A549 (cell line): ENCODE measurements at regions not wholly inside any gene's neighbourhood (a gene's known extent, or its start where the extent isn't known, plus 50 kb on each side); places are given as distances from the start of the nearest gene placed in this dataset.

Source experiments
- ATAC-seq, 2 experiments: fragments of 200-7000 bp in 1 of 2; fragments of >200 bp in 1 of 2; cut with Nextera tagmentation in 1 of 2; cut with Tn5 transposase in 1 of 2; 3 replicates each; pipeline versions ENCODE4 v1.8.0 to v1.9.1; 2018 to 2020; ENCODE audit warnings: mild to moderate bottlenecking in 1 of 2, moderate library complexity in 1 of 2
- CTCF ChIA-PET: fragments of 300-600 bp; sonication (Branson Sonifier 250); formaldehyde crosslinking; extraction: SDS; loops from one replicate; lab custom pipeline; 2021; ENCODE audit warnings: antibody characterized with exemption, inconsistent platforms; lab: Yijun Ruan, JAX
- POLR2A ChIA-PET: fragments of 350-600 bp; formaldehyde crosslinking; extraction: SDS; loops from one replicate; lab custom pipeline; 2021; ENCODE audit warnings: antibody characterized with exemption, inconsistent platforms; lab: Yijun Ruan, JAX
- DNase-seq, 2 experiments: peaks; one replicate each; pipeline versions ENCODE4 v3.0.0 to v3.0.0-alpha.2; 2011 to 2016; ENCODE audit warnings: low read depth in 1 of 2, low spot score in 1 of 2
- FAIRE-seq: peaks from 2 replicates; lab custom pipeline; 2011; peaks lifted over from hg19 to GRCh38; lab: Jason Lieb, UNC
- H3K27ac ChIP-seq, 2 experiments: fragments of >200 bp; sonication (Bioruptor Twin); formaldehyde crosslinking; 3 replicates each; pipeline ENCODE4 v1.5.1; 2016 to 2017
- H3K4me1 ChIP-seq: fragments of >200 bp; sonication (Bioruptor Twin); formaldehyde crosslinking; 3 replicates; pipeline ENCODE4 v1.6.1; 2016
- H3K4me2 ChIP-seq: fragments of >200 bp; sonication (Bioruptor Twin); formaldehyde crosslinking; 3 replicates; pipeline ENCODE4 v1.6.1; 2016
- H3K4me3 ChIP-seq: fragments of >200 bp; sonication (Bioruptor Twin); formaldehyde crosslinking; 3 replicates; pipeline ENCODE4 v1.5.1; 2016
- H3K9me3 ChIP-seq: fragments of >200 bp; sonication (Bioruptor Twin); formaldehyde crosslinking; 3 replicates; pipeline ENCODE4 v1.6.1; 2016
- BHLHE40 ChIP-seq: IDR thresholded peaks from 2 replicates; pipeline ENCODE4 v1.6.1; 2012; ENCODE audit warnings: low read depth, low read length, inconsistent platforms
- CHD4 ChIP-seq: fragments of 200-600 bp; sonication (generic); IDR thresholded peaks from 2 replicates; pipeline ENCODE4 v1.6.1; 2016; ENCODE audit warnings: antibody characterized with exemption, mild to moderate bottlenecking, borderline replicate concordance
- CTCF ChIP-seq: fragments of >200 bp; sonication (Bioruptor Twin); formaldehyde crosslinking; IDR thresholded peaks from 3 replicates; pipeline ENCODE4 v1.5.1; 2016
- ELK1 ChIP-seq: fragments of 150-350 bp; IDR thresholded peaks from 2 replicates; pipeline ENCODE4 v1.6.1; 2014; ENCODE audit warnings: low read depth, mild to moderate bottlenecking, low read length
- EP300 ChIP-seq, 2 experiments: fragments of >200 bp; sonication (Bioruptor Twin); formaldehyde crosslinking; IDR thresholded peaks; 2 replicates in 1 of 2; 3 replicates in 1 of 2; pipeline ENCODE4 v1.6.1; 2016 to 2017
- FOSB ChIP-seq: fragments of 250-450 bp; sonication (Bioruptor Pico); IDR thresholded peaks from 2 replicates; pipeline ENCODE4 v1.5.0; 2020; ENCODE audit warnings: mild to moderate bottlenecking, moderate library complexity
- FOXS1 ChIP-seq: fragments of 250-450 bp; sonication (Bioruptor Pico); IDR thresholded peaks from 2 replicates; pipeline ENCODE4 v1.5.0; 2020; ENCODE audit warnings: mild to moderate bottlenecking, moderate library complexity
- GATA3 ChIP-seq: IDR thresholded peaks from 2 replicates; pipeline ENCODE4 v1.6.1; 2012; ENCODE audit warnings: borderline replicate concordance
- HDAC2 ChIP-seq: fragments of 200-600 bp; sonication (generic); IDR thresholded peaks from 2 replicates; pipeline ENCODE4 v1.6.1; 2016
- HES2 ChIP-seq: fragments of >200 bp; sonication (Bioruptor Twin); formaldehyde crosslinking; IDR thresholded peaks from 2 replicates; pipeline ENCODE4 v1.6.1; 2016
- HMGXB4 ChIP-seq: fragments of 250-450 bp; sonication (Bioruptor Pico); IDR thresholded peaks from 2 replicates; pipeline ENCODE4 v1.5.0; 2021; ENCODE audit warnings: mild to moderate bottlenecking, moderate library complexity, borderline replicate concordance
- MAZ ChIP-seq: fragments of 150-350 bp; IDR thresholded peaks from 2 replicates; pipeline ENCODE4 v1.6.1; 2014; ENCODE audit warnings: antibody characterized with exemption, low read depth, low read length, borderline replicate concordance
- PHF8 ChIP-seq: fragments of 200-600 bp; sonication (generic); IDR thresholded peaks from 2 replicates; pipeline ENCODE4 v1.6.1; 2016; ENCODE audit warnings: low read depth, mild to moderate bottlenecking, antibody characterized with exemption, moderate library complexity, borderline replicate concordance
- POLR2AphosphoS2 ChIP-seq: conservative IDR thresholded peaks from 2 replicates; pipeline ENCODE4 v1.6.1; 2012; ENCODE audit warnings: low read length, improper control_type of control experiment, inconsistent platforms
- RCOR1 ChIP-seq: fragments of 150-350 bp; IDR thresholded peaks from 2 replicates; pipeline ENCODE4 v1.6.1; 2014; ENCODE audit warnings: antibody characterized with exemption, low read length, low read depth
- RNF2 ChIP-seq: fragments of 200-600 bp; sonication (generic); IDR thresholded peaks from 2 replicates; pipeline ENCODE4 v1.6.1; 2016; ENCODE audit warnings: low read depth, mild to moderate bottlenecking, antibody characterized with exemption, moderate library complexity, borderline replicate concordance
- TFCP2L1 ChIP-seq: fragments of 250-450 bp; sonication (Bioruptor Pico); IDR thresholded peaks from 2 replicates; pipeline ENCODE4 v1.5.0; 2021; ENCODE audit warnings: mild to moderate bottlenecking
- TP53 ChIP-seq: fragments of 250-450 bp; sonication (Bioruptor Pico); IDR thresholded peaks from 2 replicates; pipeline ENCODE4 v1.5.0; 2021; ENCODE audit warnings: mild to moderate bottlenecking, moderate library complexity
- ZNF302 ChIP-seq: fragments of 250-450 bp; sonication (Bioruptor Pico); IDR thresholded peaks from 2 replicates; pipeline ENCODE4 v1.9.0; 2021; ENCODE audit warnings: inconsistent platforms, mild to moderate bottlenecking, moderate library complexity
- WGBS: methylation state at CpG from one replicate; pipeline ENCODE4 v1.1.6; 2017; ENCODE audit errors: missing lambda C conversion rate; 5-methylcytosine and 5-hydroxymethylcytosine counted together
- TF ChIP-seq, protein P1 (sequence below): fragments of 200-600 bp; sonication (generic); IDR thresholded peaks from 2 replicates; pipeline ENCODE4 v1.6.1; 2016; ENCODE audit warnings: antibody characterized with exemption, mild to moderate bottlenecking, moderate library complexity

- no peak overlapping the region for H3K27ac ChIP-seq
- no peak overlapping the region for H3K4me3 ChIP-seq
- H3K4me1 ChIP-seq: no peaks in the 10 kb centered on the region
- no peak for ATAC-seq
- WGBS: 14% methylated on average over 2 of the region's 2 CpGs
- DNase-seq: no peak
- H3K9me3 ChIP-seq: no peaks in the 10 kb centered on the region
- FAIRE-seq: no peak
- POLR2A ChIA-PET: no interaction called here
- CTCF ChIA-PET: no interaction called here
- H3K4me2 ChIP-seq: no peak overlapping the region
- TF ChIP-seq RNF2 (no peak), CHD4 (no peak), MAZ (no peak), FOSB (CRISPR knock-in tag) (no peak), HMGXB4 (no peak), GATA3 (no peak), ELK1 (no peak), CTCF (no peak), PHF8 (no peak), BHLHE40 (no peak), TFCP2L1 (CRISPR knock-in tag) (no peak), TP53 (CRISPR knock-in tag) (no peak), RCOR1 (no peak), HDAC2 (no peak), FOXS1 (CRISPR knock-in tag) (no peak), HES2 (no peak), EP300 (IDR thresholded peaks at IDR 0.05) (no peak)
- TF ChIP-seq, protein P1, sequence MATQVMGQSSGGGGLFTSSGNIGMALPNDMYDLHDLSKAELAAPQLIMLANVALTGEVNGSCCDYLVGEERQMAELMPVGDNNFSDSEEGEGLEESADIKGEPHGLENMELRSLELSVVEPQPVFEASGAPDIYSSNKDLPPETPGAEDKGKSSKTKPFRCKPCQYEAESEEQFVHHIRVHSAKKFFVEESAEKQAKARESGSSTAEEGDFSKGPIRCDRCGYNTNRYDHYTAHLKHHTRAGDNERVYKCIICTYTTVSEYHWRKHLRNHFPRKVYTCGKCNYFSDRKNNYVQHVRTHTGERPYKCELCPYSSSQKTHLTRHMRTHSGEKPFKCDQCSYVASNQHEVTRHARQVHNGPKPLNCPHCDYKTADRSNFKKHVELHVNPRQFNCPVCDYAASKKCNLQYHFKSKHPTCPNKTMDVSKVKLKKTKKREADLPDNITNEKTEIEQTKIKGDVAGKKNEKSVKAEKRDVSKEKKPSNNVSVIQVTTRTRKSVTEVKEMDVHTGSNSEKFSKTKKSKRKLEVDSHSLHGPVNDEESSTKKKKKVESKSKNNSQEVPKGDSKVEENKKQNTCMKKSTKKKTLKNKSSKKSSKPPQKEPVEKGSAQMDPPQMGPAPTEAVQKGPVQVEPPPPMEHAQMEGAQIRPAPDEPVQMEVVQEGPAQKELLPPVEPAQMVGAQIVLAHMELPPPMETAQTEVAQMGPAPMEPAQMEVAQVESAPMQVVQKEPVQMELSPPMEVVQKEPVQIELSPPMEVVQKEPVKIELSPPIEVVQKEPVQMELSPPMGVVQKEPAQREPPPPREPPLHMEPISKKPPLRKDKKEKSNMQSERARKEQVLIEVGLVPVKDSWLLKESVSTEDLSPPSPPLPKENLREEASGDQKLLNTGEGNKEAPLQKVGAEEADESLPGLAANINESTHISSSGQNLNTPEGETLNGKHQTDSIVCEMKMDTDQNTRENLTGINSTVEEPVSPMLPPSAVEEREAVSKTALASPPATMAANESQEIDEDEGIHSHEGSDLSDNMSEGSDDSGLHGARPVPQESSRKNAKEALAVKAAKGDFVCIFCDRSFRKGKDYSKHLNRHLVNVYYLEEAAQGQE: no peak
These were observed 1533.5 kb upstream of the ADGRL3 start for GRCh38 chr4:59666645-59667044.

GRCh38 chr4:59671037-59671436 lies 1529.1 kb upstream of the ADGRL3 start:
- no peak for DNase-seq
- 36% methylated on average over 1 of the region's 1 CpG for WGBS
- POLR2A ChIA-PET: no interaction called here
- no peaks in the 10 kb centered on the region for H3K4me1 ChIP-seq
- H3K9me3 ChIP-seq: no peaks in the 10 kb centered on the region
- H3K4me3 ChIP-seq: no peak overlapping the region
- FAIRE-seq: no peak
- TF ChIP-seq ZNF302 (CRISPR knock-in tag) (no peak), HES2 (no peak), POLR2AphosphoS2 (no peak), CHD4 (no peak), CTCF (no peak)
- H3K27ac ChIP-seq: no peak overlapping the region
- CTCF ChIA-PET: no interaction called here
- no peak overlapping the region for H3K4me2 ChIP-seq
- no peak for ATAC-seq
